SK-N-SH treated with all-trans-retinoic acid at 6 μM for 48 hours (cell line): ENCODE measurements at regions not wholly inside any gene's neighbourhood (a gene's known extent, or its start where the extent isn't known, plus 50 kb on each side); places are given as distances from the start of the nearest gene placed in this dataset.

Experiments
- ARNTL ChIP-seq: fragments of 450-650 bp; formaldehyde crosslinking; IDR thresholded peaks from 2 replicates; pipeline ENCODE4 v1.5.0; 2020; ENCODE audit warnings: low read depth, mild to moderate bottlenecking, moderate library complexity, borderline replicate concordance
- CREB5 ChIP-seq: fragments of 250-450 bp; sonication (Bioruptor Pico); IDR thresholded peaks from 2 replicates; pipeline ENCODE4 v1.5.1; 2020; ENCODE audit warnings: low read depth, mild to moderate bottlenecking, moderate library complexity
- CSRNP3 ChIP-seq: fragments of 250-450 bp; sonication (Bioruptor Pico); IDR thresholded peaks from 2 replicates; pipeline ENCODE4 v1.5.1; 2021; ENCODE audit warnings: mild to moderate bottlenecking, moderate library complexity
- GLIS3 ChIP-seq: fragments of 250-450 bp; sonication (Bioruptor Pico); IDR thresholded peaks from 2 replicates; pipeline ENCODE4 v1.5.0; 2020; ENCODE audit warnings: mild to moderate bottlenecking, moderate library complexity
- ISL1 ChIP-seq: fragments of 250-450 bp; sonication (Bioruptor Pico); IDR thresholded peaks from 2 replicates; pipeline ENCODE4 v2.1.2; 2022; ENCODE audit warnings: mild to moderate bottlenecking, moderate library complexity
- PATZ1 ChIP-seq: fragments of 250-450 bp; sonication (Bioruptor Pico); IDR thresholded peaks from 2 replicates; pipeline ENCODE4 v1.8.0; 2020; ENCODE audit warnings: mild to moderate bottlenecking, moderate library complexity, borderline replicate concordance
- POU6F1 ChIP-seq: fragments of 250-450 bp; sonication (Bioruptor Pico); IDR thresholded peaks from 2 replicates; pipeline ENCODE4 v1.8.0; 2021; ENCODE audit warnings: low read depth, mild to moderate bottlenecking, moderate library complexity, borderline replicate concordance
- RARB ChIP-seq: fragments of 250-450 bp; sonication (Bioruptor Pico); IDR thresholded peaks from 2 replicates; pipeline ENCODE4 v1.8.0; 2021; ENCODE audit warnings: mild to moderate bottlenecking, moderate library complexity
- TCF4 ChIP-seq: fragments of 250-450 bp; sonication (Bioruptor Pico); IDR thresholded peaks from 2 replicates; pipeline ENCODE4 v1.8.0; 2021; ENCODE audit warnings: mild to moderate bottlenecking, moderate library complexity, borderline replicate concordance
- ZC3H10 ChIP-seq: fragments of 250-450 bp; sonication (Bioruptor Pico); IDR thresholded peaks from 2 replicates; pipeline ENCODE4 v1.5.1; 2021; ENCODE audit warnings: mild to moderate bottlenecking, moderate library complexity
- ZFP30 ChIP-seq: fragments of 450-650 bp; formaldehyde crosslinking; IDR thresholded peaks from 2 replicates; pipeline ENCODE4 v1.5.0; 2022; ENCODE audit warnings: mild to moderate bottlenecking, moderate library complexity

- TF ChIP-seq CREB5 (CRISPR knock-in tag) (no peak), GLIS3 (no peak), CSRNP3 (CRISPR knock-in tag) (no peak), ISL1 (CRISPR knock-in tag) (no peak), ZC3H10 (no peak), ZFP30 (CRISPR knock-in tag) (no peak), ARNTL (CRISPR knock-in tag) (no peak), RARB (CRISPR knock-in tag) (no peak), POU6F1 (CRISPR knock-in tag) (no peak), TCF4 (CRISPR knock-in tag) (no peak), PATZ1 (CRISPR knock-in tag) (no peak)
Measured at GRCh38 chr12:87344699-87345098, 684.5 kb downstream of the C12orf50 start.
